GM19328 (cell line): ENCODE measurements at regions not wholly inside any gene's neighbourhood (a gene's known extent, or its start where the extent isn't known, plus 50 kb on each side); places are given as distances from the start of the nearest gene placed in this dataset.
A peak's percentile ranks its signal among the peaks of the same experiment; 100 is the strongest.

Experiments used
- ATAC-seq: cut with Tn5 transposase; IDR thresholded peaks from one replicate; pipeline ENCODE4 v1.9.1; 2021; ENCODE audit warnings: mild to moderate bottlenecking, moderate library complexity; ENCODE audit not compliant: unreplicated experiment

DNA sequence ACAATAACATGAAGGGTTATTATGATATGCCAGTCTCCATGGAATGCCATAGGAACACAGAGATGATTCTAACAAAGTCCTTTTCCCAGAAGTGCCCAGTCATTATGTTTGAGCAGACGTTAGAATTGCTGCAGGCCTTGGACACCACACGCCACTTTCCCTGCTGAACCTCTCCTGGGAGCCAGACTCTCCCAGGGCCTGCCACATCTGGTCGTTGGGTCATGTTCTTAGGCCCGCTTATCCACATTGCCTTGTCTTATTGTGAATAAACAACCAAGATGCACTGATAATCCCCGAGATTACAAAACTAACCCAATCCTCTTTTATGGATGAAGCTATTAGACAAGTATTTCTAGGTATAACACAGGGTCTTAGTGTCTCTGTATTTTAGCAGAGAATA lies 276.5 kb upstream of the CITED2 start:
- ATAC-seq, result no peak

DNA sequence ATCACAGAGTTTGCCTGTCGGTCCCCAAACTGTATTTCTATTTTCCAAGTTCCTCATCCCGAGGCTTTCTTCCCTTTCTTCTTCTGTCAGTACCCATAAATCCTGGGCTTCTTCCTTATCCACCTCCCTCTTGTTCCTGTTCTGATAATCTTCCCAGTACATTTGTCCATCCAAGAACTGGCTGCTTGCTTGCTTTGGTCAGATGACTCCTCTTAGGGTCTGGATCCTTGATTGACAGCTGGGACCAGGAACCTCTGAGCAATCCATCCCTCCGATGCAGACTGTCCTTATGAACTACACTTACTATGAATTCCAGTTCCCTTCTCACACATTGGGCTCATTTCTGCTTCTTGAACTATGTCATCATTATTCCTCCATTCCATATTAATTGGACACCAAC lies 275.3 kb upstream of the CITED2 start:
- no peak for ATAC-seq

DNA sequence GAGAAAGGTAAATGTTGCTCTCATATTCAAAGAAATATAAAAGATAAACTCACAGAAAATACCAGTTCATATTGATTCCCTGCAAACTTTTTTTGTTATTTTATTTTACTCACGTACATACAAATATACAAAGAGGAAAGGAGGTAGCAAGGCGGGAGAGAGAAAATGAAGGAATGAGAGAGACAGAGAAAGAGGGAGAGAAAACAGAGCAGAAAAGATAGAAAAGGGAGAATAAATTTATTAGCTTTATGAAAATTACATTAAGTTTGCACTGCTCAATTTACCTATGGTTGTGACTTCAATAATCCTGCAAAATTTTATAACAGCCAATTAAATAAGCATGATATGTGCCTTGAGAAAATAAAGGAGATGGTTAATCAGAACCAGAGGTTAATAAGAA lies 274.7 kb upstream of the CITED2 start:
- no peak for ATAC-seq

DNA sequence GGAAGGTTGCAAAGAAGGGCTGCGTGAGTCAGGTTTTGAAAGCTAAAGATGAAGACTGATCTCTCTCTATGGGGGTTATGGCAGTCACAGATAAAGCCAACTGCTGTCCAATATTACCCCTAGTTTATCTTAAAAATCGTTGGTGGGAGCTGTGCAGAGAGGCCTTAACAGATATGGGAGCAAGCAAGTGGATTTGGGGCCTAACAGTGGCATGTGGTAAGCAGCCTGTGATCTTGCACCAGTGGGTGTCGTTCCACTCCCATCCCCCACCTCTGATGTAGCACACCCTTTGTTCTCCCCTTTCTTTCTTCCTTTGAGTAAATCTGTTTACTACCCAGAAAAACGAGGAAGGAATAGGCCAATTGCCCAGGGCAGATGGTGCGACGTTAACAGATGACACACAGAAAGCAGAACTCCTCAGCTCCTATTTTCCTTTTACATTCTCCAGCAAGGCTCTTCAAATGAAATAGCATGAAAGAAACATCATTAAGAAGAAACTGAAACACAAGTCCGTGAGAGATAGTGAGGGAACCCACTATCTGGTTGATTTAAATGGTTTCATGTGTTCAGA lies 274.1 kb upstream of the CITED2 start:
- no peak for ATAC-seq

DNA sequence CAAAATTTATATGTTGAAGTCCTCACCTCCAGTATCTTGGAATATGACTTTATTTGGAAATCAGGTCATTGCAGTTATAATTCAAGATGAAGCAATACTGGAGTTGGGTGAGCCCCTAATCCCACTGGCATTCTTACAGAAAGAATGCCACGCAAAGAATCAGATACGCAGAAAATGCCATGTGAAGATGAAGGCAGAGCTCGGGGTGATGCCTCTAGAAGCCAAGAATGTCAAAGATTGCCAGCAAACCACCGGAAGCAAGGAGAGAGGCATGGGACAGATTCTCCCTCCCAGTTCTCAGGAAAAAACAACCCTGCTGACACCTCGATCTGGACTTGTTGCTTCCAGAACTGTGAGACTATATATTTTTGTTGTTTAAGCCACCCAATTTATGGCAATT lies 273.4 kb upstream of the CITED2 start:
- ATAC-seq, result no peak

DNA sequence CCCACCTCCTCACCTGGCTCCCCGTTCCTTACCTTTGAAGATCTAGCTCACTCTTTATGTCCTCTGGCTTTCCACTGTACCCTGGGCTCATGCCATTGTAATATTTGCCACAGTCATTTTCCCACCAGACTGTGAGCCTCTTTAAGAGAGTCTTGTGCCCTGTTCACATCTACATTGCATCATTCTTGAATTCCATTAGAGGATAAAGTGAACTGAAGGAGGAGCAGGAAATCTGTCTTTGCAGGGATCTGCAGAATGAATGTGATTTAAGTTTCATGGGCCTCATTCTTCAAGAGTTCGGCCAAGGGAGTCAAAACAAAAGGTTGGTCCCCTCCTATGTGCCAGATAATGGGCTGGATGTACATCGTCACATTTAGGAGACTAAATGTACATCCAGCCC lies 272.6 kb upstream of the CITED2 start:
- no peak for ATAC-seq

DNA sequence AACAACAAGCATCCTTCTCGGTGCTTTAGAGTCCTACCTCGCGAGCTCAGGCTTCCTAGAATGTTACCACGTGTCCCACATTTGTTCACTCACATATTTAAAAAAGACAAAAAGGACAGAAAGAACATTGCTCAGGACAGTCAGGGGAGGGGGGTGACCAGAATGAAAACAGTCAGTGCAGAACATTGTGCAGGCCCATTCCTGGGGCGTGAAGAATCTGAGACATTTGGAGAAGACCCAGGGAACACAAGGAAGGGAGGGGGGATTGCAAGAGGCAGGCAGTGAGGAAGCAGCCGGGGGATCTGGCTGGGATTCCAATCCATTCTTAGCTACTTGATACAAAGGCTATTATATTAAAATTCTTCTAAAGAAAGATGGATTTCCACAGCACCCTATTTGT lies 270.4 kb upstream of the CITED2 start:
- ATAC-seq, result no peak

DNA sequence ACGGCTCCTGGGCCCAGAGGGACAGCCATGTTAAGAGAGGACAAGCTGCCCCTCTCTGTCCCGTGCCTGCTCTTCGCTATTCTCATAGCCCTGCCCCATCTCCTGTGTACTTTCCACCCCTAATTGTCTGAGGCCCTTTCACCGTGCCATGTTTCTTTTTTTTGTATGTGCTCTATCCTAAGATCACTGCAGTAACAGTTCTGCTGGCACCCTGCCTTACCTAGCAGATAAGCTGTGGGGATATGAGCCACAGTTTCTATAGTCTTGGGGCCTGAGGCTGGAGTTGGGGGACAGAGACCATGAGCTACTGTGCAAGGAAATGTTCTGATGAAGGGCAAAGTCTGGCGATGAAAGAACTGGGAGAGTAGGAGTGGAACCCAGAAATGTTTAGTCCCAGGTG lies 269.5 kb upstream of the CITED2 start:
- ATAC-seq, result no peak

DNA sequence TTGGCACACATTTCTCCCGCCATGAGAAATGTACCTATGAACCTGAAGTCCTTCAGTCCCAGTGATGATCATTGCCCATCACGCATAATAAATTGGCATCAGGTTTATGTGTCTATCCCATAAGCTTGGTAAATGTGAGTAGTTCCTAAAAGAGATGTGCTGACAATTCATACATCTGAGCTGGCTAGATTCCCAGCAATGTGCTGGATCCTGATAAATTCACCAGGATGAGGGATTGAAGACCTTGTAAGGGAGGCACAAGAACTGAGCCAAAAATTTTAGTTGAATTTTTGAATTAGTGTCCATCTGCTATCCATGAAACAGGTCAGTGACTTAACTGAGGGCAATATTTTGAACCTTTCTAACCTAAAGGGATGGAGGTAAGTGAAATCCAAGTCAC lies 267.9 kb upstream of the CITED2 start:
- ATAC-seq, result no peak

DNA sequence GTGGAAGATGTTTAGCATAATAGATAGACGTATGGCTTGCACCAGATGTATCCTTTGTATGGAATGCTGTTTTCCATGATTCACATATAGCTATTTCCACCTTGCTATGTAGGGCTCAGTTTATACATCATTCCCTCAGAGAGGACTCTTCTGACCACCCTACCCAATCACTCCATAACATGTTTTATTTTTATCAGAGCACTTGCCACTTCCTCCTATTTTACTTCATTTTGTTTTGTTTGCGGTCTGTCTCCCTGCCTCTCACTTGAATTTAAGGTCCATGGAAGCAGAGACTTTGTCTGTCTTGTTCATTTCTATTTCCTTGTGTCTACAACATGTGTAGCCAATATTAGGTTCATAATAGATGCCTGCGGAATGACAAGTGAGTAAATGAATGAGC lies 266.9 kb upstream of the CITED2 start:
- ATAC-seq, result no peak

DNA sequence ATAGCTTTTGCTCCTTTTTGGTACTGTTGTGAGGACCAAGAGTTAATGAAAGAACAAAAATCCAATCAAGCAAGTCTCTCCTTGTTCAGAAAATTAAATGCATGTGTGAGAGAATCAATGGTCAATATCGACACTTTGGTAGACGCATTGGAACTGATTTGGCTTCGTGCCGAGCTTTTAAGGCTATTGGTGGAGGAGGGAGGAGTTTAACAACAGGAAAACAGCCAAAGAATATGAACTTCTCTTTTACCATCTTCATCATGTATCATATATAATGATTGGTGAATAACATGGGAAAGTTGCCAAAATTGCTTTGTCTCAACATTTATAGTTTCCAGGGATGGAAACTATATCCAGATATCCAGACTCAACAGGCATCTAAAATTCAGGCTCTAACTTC lies 266.5 kb upstream of the CITED2 start:
- ATAC-seq, result no peak

DNA sequence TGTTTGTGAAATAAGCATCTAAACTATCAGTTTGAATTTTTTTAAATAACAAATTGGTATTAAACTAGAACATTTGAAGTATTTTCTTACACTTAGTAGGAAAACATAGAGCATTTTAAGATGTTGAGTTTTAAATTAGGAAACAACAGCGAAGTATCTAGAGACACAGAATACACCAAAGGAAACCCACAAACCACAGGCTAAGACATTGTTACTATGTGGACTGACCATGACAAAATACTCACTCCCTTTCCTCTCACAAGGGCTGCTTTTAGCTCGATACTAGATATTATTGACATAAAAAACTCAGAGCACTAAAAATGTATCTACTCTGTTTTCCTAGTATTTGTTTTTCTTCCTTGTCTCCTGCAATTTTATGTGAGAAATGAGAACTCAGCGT lies 266.0 kb upstream of the CITED2 start:
- peak; percentile 90 for ATAC-seq

DNA sequence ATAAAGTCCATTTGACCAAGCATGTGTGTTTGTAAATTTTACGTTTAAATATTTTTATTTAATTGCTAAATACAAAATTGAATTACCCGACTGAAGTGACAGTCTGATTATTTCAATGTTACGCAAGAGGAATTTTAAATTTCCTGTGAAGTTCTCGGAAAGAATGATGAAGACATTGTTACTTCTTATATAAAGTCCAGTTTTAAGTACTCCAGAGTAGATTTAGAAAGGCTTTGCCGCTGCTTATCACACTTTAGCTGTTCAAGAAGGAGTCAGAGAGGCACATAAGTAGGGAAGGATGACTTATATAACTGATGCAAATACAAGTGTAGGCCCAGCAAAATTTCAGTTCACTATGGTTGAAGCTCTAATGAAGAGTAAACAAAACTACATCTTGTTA lies 265.1 kb upstream of the CITED2 start:
- ATAC-seq, result no peak

DNA sequence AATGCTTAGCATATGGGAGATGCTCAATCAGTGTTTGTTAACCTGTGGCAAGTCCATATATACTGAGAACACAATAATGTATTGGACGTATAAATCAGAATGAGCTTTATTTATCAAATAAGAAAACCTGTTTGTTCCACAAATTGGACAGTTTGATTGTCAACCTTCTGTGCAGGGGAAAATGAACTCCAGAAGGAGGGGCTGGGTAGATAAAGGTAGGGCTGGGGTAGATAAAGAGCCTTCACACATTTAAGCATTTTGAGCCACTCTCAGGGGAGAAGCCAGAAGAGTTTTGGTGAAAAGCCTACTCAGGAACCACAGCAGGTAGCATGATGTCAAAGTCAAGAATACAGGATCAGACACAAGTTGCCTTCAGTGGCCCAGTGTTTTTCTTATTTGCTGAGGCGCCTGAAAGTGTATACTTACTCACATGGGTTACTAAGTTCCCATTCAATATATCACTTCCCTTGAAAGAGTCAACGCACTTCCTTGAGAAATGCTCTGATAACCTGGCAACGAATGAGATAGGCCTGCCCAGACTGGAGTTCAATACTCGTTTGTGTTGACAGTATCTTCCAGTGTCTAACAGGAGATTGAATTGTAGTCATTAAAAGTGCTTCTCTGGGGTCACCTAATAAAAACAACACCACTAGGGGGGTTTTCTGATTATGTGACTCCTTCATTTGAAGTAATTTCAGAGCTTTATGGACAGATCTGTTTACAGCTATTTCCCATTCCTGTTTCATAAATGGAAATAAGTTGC lies 263.9 kb upstream of the CITED2 start:
- no peak for ATAC-seq

DNA sequence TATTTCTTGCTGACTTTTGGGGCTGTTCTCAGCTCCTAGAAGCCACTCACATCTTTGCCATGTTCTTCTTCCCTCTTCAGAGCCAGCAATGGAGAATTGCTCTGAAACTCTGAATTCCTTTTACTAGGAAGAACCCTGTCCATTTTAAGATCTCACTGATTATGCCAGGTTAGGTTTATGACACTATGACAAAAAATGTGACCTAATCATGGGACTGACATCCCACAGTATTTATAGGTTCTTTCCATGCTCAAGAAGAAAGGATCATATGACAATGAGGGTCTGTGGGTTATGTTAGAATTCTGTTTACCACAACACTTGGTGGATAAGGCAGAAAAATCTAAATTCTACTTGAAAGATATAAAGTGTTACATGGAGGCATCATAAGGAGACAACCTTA lies 263.3 kb upstream of the CITED2 start:
- ATAC-seq, result no peak

DNA sequence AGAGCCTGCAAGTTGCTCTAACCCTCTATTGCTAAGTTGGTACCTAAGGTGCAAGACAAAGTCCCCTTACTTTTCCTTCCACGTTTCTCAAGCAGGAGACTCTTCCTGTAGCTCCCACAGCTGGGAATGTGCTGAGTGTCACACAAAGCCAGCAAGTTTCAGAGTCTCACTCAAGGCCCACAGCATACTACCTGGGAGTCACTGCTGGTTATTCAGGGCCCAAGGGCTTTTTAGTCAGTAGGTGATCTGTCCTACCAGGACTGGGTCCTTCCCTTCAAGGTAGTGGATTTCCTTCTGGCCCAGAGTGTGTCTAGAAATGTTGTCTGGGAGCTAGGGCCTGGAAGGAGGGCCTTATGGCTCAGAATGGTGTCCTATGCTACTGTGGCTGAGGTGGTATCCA lies 261.9 kb upstream of the CITED2 start:
- ATAC-seq, result no peak

DNA sequence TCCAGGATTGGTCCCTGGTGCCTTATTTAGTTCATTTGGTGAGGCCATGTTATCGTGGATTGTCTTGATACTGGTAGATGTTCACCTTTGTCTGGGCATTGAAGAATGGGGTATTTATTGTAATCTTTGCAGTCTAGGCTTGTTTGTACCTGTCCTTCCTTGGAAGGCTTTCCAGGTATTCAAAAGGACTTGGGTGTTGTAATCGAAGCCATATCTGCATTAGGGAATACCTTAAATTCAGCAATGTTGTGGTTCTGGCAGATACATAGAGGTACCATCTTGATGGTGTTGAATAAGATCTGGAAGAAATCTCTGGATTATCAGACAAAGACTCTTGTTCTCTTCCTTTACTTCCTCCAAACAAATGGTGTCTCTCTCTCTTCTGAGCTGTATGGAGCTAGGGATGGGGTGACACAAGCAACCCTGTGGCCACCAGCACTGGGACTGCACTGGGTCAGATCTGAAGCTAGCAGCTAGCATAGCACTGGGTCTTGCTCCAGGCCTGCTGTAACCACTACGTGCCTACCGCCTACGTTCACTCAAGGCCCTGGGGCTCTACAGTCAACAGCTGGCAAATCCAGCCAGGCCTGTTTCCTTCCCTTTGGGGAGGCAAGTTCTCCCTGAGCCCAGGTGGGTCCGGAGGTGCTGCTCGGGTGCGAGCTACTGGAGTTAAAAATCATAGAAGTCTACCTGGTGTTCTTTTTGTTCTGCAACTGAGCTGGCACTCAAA lies 261.1 kb upstream of the CITED2 start:
- ATAC-seq, result no peak

DNA sequence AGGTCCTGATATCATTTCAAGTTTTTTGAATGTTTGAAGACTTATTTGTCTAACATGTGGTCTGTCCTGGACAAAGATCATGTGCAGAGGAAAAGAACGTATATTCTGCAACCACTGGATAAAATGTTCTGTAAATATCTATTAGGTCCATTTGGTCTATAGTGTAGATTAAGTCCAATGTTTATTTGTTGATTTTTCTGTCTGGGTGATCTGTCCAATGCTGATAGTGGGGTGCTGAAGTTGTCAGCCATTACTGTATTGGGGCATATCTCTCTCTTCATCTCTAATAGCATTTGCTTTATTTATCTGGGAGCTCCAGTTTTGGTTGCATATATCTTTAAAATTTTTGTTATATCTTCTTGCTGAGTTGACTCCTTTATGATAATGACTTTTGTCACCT lies 258.4 kb upstream of the CITED2 start:
- no peak for ATAC-seq

DNA sequence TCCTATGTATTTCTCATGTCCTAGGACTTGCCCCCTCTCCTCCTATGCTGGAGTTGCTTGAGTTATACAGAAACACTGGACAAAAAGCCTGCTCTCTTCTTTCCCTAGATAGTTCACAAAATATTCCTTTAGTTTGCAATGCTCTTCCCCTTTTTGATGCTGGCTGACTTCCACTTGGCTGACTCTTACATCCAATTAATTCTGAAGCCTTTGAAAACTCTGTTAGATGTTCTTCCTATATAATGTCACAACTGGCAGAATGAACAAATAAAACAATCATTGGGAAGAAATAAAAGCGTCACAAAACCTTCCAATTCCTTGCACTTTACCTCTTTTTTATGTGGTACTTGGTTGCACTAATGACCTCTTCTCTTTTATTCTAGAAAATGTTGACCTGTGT lies 253.8 kb upstream of the CITED2 start:
- ATAC-seq, result no peak

DNA sequence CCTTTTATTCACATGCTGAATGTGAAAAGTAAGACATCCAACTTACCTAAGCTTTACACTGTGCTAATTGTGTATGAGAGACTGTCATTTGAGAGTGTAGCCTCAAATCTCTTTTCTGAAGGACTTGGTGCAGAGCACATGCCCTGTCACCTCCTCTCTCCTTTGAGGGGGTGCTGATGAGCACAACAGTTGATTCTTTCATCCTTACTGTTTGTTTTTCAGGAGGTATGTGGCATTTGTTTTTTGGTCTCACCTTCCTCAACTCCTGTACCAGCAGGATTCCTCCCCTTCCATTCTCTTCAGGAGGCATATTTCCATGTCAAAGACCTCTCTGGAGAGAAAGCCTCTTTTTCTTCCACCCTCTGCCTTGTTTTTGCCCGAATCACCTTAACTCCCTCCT lies 252.6 kb upstream of the CITED2 start:
- no peak for ATAC-seq

DNA sequence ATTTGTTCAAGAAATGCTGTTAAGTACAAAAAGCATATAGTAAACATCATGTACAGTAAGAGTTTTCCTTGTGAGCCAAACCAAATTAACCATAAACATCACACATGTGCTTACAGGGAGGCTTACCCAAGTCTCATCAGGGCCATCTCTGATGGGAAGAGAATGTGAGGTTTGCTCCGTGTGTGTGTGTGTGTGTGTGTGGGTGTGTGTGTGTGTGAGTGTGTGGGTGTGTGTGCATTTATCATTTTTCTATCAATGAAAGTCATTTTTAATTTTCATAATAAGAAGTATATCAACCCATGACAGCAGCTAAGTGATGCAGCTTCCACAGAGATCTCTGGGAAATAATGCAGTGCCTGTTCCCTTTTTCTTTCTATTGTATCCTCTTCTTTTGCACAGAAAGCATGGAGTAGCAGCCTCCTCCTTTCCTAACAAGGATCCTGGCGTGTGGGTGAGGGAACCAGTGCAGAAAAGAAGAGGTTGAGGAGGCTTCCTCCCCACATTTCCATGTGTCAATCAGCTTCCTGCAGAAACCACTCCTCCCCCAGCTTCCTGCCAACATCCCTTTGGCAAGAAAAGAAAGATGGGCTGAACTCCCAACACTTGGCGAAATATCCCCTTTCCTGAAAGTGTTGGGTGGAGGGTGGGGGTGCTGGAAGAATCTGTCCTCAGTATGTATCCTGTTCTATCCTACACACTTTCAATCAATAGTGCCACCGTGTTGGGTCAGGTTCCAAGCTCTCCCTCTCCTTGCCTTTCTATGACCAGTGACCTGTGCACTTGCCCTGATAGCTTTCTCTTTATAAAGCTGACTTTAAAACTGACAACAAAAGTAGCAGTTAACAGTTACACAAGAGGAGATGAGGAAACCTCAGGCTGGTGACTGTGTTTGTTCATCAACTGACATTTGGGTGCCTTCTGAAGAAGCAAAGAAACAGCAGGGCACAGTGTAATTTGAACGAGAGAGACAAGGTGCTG lies 251.8 kb upstream of the CITED2 start:
- ATAC-seq, result no peak
